Uterus (tissue), 3 donors: ENCODE measurements at regions not wholly inside any gene's neighbourhood (a gene's known extent, or its start where the extent isn't known, plus 50 kb on each side); places are given as distances from the start of the nearest gene placed in this dataset.

ENCODE experiments used
- DNase-seq, 2 donors: peaks; one replicate each; pipeline ENCODE4 v3.0.0-alpha.2; 2019 to 2020
- H3K27ac ChIP-seq, 2 donors: fragments of 200-600 bp; sonication (generic); 1 replicate in 1 of 2; 2 replicates in 1 of 2; pipeline ENCODE4 v1.5.1; 2016 to 2018
- H3K27me3 ChIP-seq, 2 donors: fragments of 200-600 bp; sonication (generic); one replicate each; pipeline ENCODE4 v1.5.1; 2018 to 2019; ENCODE audit warnings: control low read depth in 1 of 2
- H3K36me3 ChIP-seq, 2 donors: fragments of 200-600 bp; sonication (generic); one replicate each; pipeline ENCODE4 v1.5.1; 2019; ENCODE audit warnings: control low read depth in 1 of 2
- H3K4me1 ChIP-seq, 2 donors: fragments of 200-600 bp; sonication (generic); one replicate each; pipeline ENCODE4 v1.5.1; 2018 to 2019; ENCODE audit warnings: control low read depth in 1 of 2
- H3K4me3 ChIP-seq, 2 donors: fragments of 200-600 bp; sonication (generic); 1 replicate in 1 of 2; 2 replicates in 1 of 2; pipeline ENCODE4 v1.5.1; 2018 to 2019; ENCODE audit warnings: mild to moderate bottlenecking in 1 of 2
- H3K9me3 ChIP-seq, 2 donors: fragments of 200-600 bp; sonication (generic); one replicate each; pipeline ENCODE4 v1.5.1; 2019; ENCODE audit warnings: control low read depth in 1 of 2
- POLR2A ChIP-seq, 2 donors: fragments of 450-650 bp; IDR thresholded peaks; one replicate each; pipeline ENCODE4 v1.6.1; 2016; ENCODE audit warnings: antibody characterized with exemption in 2 of 2, mild to moderate bottlenecking in 1 of 2, moderate library complexity in 1 of 2
- intact Hi-C: fragments of 100-400 bp; cut with DNase I; formaldehyde crosslinking; loops from one replicate; pipeline ENCODE4 v1.15.1; 2023; ENCODE audit warnings: low total_unique reads
- TF ChIP-seq, protein P1 (sequence below), 4 experiments: fragments of 200-600 bp in 2 of 4; fragments of 450-650 bp in 2 of 4; sonication (generic) in 2 of 4; IDR thresholded peaks; one replicate each; pipeline ENCODE4 v1.5.1; 2016 to 2019; ENCODE audit warnings: antibody characterized with exemption in 4 of 4, mild to moderate bottlenecking in 2 of 4, moderate library complexity in 1 of 4
- donor health status: DM: yes; HTN: yes; CAD: no.

DNA sequence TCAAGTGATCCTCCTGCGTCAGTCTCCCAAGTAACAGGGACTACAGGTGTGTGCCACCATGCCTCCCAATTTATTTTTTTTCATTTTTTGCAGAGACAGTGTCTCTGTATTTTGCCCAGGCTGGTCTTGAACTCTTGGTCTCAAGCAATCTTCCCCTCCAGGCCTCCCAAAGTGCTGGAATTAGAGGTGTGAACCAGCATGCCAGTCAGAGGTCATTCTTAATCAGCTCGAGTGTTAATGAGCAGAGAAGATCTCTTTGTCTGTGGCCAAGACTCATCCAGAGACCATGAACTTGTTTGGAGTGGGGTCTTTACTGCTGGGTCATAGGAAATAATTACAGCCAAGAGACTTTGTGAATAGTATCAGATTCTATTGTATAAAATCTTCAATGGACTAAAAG lies 99.2 kb upstream of the AP1S2 start:
- Histone ChIP-seq H3K27me3 (no peaks in the 10 kb centered on the region), H3K9me3 (no peaks in the 10 kb centered on the region), H3K4me1 (no peaks in the 10 kb centered on the region), H3K27ac (no peak overlapping the region), H3K4me3 (no peak overlapping the region), H3K36me3 (no peaks in the 10 kb centered on the region)
- intact Hi-C loops, result no loop called here
- DNase-seq, result no peak
- TF ChIP-seq POLR2A (IDR thresholded peaks at IDR 0.05), result no peak
- TF ChIP-seq, protein P1, sequence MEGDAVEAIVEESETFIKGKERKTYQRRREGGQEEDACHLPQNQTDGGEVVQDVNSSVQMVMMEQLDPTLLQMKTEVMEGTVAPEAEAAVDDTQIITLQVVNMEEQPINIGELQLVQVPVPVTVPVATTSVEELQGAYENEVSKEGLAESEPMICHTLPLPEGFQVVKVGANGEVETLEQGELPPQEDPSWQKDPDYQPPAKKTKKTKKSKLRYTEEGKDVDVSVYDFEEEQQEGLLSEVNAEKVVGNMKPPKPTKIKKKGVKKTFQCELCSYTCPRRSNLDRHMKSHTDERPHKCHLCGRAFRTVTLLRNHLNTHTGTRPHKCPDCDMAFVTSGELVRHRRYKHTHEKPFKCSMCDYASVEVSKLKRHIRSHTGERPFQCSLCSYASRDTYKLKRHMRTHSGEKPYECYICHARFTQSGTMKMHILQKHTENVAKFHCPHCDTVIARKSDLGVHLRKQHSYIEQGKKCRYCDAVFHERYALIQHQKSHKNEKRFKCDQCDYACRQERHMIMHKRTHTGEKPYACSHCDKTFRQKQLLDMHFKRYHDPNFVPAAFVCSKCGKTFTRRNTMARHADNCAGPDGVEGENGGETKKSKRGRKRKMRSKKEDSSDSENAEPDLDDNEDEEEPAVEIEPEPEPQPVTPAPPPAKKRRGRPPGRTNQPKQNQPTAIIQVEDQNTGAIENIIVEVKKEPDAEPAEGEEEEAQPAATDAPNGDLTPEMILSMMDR (IDR thresholded peaks at IDR 0.05), result no peak

DNA sequence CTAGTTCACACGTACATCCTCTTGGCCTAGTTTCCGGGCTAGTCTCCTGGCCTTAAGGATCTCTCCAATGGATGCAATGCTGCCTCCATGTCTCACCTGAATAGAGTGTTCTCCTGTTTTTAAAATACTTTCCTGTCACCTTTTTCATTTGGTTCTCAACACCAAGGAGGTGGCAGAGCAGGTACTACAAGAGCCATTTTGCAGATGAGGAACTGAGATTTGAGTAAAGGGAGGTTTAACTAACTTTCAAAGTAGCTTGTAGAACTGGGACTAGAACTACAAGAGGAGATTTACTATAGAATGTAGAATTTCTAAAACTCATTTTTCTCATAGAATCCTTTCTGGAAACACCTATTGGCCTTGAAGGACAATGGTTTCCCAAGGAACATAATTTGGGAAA lies 97.6 kb upstream of the AP1S2 start:
- Histone ChIP-seq H3K4me3 (no peak overlapping the region), H3K27me3 (no peaks in the 10 kb centered on the region), H3K36me3 (no peaks in the 10 kb centered on the region), H3K4me1 (no peaks in the 10 kb centered on the region), H3K9me3 (no peaks in the 10 kb centered on the region), H3K27ac (no peak overlapping the region)
- no peak for DNase-seq
- TF ChIP-seq, protein P1 (IDR thresholded peaks at IDR 0.05), result no peak
- TF ChIP-seq POLR2A (IDR thresholded peaks at IDR 0.05), result no peak
- intact Hi-C loops, result no loop called here

DNA sequence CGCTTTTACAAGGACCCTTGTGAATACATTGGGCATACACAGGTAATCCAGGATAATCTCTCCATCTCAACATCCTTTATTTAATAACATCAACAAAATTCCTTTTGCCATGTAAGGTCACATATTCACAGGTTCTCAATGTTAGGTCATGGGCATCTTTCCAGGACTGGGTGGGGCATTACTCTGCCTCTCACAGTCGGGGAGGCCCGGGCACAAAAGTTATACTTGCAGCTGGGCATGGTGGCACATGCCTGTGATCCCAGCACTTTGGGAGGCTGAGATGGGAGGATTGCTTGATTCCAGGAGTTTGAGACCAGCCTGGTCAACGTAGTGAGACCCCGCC lies 93.7 kb upstream of the AP1S2 start:
- Histone ChIP-seq H3K27me3 (no peaks in the 10 kb centered on the region), H3K4me1 (no peaks in the 10 kb centered on the region), H3K27ac (no peak overlapping the region), H3K4me3 (no peak overlapping the region), H3K36me3 (no peaks in the 10 kb centered on the region), H3K9me3 (no peaks in the 10 kb centered on the region)
- DNase-seq, result no peak
- TF ChIP-seq POLR2A (IDR thresholded peaks at IDR 0.05), result no peak
- TF ChIP-seq, protein P1 (IDR thresholded peaks at IDR 0.05), result no peak
- intact Hi-C loops, result no loop called here

DNA sequence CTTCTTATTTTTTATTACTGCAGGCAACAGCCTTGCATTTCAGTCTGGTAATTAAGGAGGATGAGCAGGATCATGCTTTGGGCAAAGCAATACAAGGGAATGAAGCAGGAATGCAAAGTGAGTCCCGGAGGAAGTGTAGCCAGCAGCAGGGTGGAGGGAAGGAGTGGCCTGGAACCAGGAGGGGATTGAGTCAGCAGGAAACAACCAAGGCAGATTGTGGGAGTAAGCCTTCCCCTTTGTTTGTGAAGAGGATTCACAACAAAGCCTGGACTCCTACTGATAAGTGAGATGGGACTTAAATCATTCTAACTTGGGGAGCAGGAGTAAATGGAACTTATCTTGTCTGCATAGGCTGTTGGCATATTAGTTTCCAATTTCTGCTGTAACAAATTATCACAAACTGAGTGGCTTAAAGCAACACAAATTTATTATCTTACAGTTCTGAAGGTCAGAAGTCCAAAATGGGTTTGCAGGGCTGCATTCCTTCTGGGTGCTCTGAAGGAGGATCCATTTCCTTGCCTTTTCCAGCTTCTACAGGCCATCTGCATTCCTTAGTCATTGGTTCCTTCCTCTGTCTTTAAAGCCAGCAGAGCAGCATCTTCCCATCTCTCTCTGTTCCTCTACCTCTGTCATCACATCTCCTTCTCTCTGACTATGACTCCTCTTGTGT lies 93.2 kb upstream of the AP1S2 start:
- H3K27ac ChIP-seq, result no peak overlapping the region
- H3K4me1 ChIP-seq, result no peaks in the 10 kb centered on the region
- no peaks in the 10 kb centered on the region for H3K27me3 ChIP-seq
- TF ChIP-seq, protein P1 (IDR thresholded peaks at IDR 0.05), result no peak
- TF ChIP-seq POLR2A (IDR thresholded peaks at IDR 0.05), result no peak
- H3K36me3 ChIP-seq, result no peaks in the 10 kb centered on the region
- intact Hi-C loops, result no loop called here
- no peak overlapping the region for H3K4me3 ChIP-seq
- H3K9me3 ChIP-seq, result no peaks in the 10 kb centered on the region
- DNase-seq, result peak in 1 of 2 donors; percentile 41

DNA sequence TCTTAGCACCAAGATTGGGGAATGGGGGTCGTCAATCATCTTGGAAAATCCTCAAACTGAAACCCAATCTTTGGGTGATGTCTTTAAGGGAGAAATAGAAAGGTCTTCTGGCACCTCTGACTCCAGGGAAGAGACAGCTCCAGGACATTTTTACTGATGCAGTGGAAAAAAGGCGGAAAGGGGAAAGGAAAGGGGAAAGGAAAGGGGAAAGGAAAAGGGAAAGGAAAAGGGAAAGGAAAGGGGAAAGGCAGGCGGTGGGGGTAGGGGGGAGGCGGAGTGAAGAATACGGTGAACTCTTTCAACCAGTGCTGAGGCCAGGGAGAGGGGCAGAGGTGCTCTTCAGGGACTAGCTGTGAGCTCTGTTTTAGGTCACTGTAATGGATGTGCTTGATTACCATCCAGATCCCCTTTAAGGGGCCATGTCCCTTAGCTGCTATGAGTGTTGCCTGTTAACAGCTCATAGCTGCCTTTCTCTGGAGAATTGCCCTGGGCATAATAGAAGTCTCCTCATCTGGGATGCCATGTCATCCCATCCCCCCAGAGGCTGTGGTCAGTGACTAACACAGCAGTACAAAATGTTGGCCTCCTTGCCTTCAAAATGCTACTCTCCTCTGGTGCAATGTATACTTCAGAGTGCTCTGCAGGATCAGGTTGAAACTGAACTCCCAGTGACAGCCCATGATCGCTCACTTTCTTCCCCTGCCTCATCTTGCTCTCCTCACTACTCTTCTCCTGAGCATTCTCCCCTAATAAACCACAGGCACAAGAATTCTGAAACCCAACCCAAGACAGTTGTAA lies 92.4 kb upstream of the AP1S2 start:
- no peaks in the 10 kb centered on the region for H3K36me3 ChIP-seq
- DNase-seq, result no peak
- no peaks in the 10 kb centered on the region for H3K4me1 ChIP-seq
- no peaks in the 10 kb centered on the region for H3K9me3 ChIP-seq
- H3K27ac ChIP-seq, result peak overlapping the region in 1 of 2 donors; percentile 4
- intact Hi-C loops, result no loop called here
- TF ChIP-seq, protein P1 (IDR thresholded peaks at IDR 0.05), result no peak
- no peak for TF ChIP-seq POLR2A (IDR thresholded peaks at IDR 0.05)
- H3K4me3 ChIP-seq, result no peak overlapping the region
- H3K27me3 ChIP-seq, result no peaks in the 10 kb centered on the region
